Non-pigmented ciliary epithelial cell (primary cell): ENCODE measurements at regions not wholly inside any gene's neighbourhood (a gene's known extent, or its start where the extent isn't known, plus 50 kb on each side); places are given as distances from the start of the nearest gene placed in this dataset.
"Not testable (repeated sequence)": the region's sequence is repeated elsewhere in the genome, so short reads cannot be mapped to it uniquely, and the experiment has no call there.

Experiments used
- DNase-seq: peaks from one replicate; pipeline ENCODE4 v3.0.0-alpha.2; 2010; ENCODE audit warnings: low read depth

DNA sequence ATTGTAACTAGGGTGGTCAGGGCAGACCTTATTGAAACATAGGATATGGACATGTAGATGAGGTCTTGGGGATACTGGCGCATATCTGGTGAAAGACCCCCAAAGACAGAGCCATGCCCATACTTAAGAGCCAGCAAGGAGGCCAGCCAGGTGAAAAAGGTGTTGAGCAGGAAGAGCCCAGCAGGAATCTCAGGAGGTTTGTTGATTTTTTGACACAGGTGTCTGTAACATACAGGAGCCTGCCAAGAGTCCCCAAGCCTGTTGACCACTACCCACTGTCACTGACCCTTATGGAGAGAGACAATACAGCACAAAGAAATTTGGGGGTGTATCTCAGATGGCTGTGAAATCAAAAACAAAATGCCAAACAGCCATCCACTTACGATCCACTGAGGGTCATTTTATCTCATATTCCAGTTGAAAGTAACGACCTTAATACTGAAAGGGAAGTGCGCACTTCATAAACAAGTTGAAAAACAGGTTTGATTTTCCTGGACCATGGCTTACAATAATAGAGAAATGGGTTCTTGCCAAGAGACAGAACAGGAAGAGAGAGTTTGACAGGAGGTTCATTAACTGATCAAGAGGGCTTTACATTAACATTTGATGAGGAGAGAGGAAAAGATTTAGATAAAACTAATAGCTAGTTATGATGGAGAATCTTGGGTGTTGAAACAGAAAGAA is 163.6 kb downstream of the GLUL start:
- DNase-seq = no peak

DNA sequence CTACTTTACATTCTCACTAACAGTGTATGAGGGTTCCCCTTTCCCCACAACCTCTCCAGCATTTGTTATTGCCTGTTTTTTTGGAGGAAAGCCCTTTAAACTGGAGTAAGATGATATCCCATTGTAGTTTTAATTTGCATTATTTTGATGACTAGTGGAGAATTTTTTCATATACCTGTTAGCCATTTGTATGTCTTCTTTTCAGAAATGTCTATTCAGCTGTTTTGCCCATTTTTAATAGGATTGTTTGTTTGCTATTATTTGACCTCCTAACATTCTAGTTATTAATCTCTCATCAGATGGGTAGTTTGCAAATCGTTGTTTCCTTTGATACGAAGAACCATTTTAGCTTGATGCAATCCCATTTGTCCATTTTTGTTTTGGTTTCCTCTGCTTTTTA is 165.0 kb downstream of the GLUL start:
- no peak for DNase-seq

DNA sequence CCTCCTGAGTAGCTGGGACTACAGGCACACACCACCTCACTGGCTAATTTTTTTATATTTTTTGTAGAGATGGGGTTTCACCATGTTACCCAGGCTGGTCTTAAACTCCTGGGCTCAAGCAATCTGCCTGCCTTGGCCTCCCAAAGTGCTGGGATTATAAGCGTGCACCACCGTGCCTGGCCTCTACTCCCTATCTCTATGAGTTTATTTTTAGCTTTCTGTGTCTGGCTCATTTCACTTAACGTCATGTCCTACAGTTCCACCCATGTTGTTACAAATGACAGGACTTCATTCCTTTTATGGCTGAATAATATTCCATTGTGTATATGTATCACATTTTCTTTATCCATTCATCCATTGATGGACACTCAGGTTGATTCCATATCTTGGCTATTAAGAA is 164.2 kb upstream of the ZNF648 start:
- DNase-seq = not testable (repeated sequence)

DNA sequence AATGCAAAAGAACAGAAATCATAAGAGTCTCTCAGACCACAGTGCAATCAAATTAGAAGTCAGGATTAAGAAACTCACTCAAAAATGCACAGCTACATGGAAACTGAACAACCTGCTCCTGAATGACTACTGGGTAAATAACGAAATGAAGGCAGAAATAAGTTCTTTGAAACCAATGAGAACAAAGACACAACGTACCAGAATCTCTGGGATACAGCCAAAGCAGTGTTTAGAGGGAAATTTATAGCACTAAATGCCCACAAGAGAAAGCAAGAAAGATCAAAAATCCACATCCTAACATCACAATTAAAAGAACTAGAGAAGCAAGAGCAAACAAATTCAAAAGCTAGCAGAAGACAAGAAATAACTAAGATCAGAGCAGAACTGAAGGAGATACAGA is 160.5 kb upstream of the ZNF648 start:
- DNase-seq = not testable (repeated sequence)

DNA sequence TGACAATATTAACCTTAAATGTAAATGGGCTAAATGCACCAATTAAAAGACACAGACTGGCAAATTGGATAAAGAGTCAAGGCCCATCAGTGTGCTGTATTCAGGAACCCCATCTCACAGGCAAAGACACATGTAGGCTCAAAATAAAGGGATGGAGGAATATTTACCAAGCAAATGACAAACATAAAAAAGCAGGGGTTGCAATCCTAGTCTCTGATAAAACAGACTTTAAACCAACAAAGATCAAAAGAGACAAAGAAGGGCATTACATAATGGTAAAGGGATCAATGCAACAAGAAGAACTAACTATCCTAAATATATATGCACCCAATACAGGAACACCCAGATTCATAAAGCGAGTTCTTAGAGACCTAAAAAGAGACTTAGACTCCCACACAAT is 159.9 kb upstream of the ZNF648 start:
- not testable (repeated sequence) for DNase-seq

DNA sequence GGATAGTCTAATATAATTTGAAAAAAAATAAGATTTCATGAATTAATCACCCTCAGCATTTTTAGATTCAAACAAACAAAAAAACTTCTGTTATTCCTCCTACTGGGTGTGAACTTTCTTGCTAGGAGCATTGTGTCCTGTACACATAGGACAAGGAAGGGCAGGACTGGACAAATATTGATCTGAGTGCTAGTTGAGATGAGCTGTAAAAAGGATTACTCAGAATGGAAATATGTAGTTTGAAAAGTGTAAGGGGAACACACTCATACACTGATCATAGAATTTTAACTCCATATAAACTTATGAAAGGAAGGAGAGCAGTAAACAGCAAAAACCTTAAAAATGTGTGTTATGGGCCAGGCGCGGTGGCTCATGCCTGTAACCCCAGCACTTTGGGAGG is 156.5 kb upstream of the ZNF648 start:
- DNase-seq = no peak

DNA sequence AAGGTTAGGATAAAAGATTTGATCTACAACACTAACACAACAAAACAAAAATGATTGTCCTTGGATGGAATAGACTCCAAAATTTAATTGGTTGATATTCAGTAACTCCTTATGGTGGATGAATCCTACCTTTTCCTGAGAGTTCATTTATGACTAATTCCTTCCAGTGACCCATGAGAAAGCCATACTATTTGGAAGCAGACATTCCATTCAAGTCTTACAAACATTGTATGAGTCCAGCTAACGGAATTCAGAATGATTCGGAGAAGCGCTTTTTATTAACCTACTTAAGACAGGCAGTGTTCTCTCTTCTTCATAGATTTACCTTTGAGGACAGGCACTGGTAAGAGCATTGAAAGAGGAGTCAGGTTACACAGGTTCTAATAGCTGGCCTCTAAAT is 155.6 kb upstream of the ZNF648 start:
- DNase-seq = no peak

DNA sequence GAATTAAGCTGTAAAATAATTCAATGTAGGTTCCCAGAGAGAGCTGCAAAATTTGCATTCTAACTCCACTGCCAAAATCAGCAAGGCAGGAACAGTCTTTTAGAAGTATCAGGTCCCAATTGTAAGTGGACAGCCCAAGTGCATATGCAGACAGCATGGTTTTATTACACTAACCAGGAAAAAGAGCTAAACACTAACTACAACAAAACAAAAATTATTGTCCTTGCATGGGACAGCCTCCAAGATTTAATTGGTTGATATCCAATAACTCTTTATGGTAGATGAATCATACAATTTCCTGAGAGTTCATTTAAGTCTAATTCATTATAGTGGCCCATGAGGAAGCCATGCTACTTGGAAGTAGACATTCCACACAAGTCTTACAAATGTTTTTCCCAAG is 154.3 kb upstream of the ZNF648 start:
- DNase-seq = no peak

DNA sequence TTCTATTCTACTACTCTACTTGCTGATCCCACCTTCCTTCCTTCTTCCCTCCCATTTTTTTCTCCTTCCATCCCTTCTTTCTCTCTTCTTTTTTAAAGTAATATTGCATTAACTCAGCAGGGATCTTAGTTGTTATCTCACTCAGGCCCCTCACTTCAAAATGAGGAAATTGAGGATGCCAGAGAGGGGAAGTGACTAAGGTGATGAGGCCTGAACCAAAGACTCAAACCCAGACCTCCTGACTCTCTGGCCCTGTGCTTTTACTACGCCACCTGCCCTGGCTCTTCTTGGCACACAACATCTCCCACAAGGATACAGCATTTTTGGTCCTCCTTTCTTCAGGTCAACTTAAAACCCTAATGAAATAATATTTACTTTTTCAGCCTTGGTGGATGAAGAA is 151.7 kb upstream of the ZNF648 start:
- no peak for DNase-seq

DNA sequence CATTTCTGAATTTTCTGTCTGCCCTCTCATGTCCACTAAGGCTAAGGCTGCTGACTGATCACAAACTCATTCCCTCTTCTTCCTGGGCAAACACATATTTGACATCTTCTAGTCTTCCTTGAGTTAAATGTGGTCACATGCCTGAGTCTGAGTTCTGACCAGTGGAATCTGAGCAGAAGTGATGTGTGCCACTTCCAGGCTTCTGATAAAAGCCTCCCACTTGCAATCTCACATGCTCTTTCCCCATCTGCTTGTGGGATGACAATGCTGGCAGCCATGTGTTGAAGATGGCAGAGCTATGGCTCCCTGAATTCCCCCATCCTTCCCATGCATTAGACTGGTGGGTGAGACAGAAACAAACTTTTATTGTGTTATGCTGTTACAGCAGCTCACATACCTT is 149.9 kb upstream of the ZNF648 start:
- no peak for DNase-seq

DNA sequence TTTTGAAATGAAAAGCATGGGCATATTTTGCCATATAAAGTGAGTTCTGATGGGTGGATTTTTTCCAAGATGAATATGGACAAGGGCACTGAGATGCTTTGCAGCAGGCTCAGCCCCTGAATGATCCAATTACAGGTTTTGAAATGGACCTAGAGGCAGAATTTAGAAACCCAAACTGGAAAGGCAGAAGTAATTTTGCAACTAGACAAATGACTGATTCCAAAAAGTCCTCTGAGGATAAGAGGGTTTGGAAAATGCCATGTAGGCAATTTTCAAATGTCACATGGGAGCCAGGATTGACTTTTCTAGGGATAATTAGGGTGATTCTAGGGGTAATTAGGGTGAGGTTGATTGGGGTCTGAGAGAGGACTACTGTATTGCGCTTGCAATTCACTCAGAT is 148.9 kb upstream of the ZNF648 start:
- DNase-seq = no peak

DNA sequence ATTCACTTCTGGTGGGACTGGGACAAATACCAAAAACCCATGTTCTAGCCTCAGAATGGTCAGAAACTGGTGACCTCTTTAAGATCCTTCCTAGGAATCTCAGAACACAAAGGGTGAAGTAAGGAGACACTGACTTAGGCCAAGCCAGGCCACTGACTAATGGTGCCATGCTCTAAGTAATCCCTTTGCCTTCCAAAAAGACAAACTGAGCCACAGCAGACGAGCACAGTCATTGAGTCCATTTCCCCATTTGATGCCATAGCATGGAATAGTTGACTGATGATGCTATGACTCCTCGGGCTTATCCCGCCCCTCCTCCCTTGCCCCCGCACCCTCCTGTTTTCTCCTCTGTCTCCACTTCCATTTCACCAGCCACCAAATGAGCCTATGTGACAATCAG is 145.8 kb upstream of the ZNF648 start:
- no peak for DNase-seq

DNA sequence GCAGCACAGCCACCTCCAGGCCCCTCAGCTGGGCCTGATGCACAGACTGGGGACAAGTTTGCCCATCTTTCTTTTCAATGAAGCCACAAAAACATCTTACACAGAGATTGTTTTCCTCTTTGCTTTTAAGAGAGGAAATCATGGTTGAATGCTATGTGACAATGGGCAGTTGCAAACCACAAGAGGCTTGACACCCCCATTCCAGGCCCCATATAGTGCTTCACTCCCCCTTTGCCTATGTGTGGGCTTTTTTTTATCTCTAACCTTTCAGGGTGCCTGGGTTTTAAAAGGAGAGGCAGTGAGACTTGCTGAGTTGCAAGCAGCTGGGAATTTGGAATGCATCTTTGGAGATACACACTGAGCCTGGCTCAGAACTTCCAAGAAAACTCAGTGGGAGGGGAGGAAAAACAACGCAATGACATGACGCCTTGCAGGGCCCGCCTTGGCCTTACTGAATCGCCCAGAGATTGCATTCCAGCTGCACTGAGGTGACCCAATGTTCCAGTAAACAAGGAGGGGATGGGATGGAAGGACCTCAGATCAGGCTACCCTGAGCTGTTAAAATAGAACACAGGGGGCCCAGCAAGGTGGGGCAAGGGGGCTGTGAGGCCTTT is 145.2 kb upstream of the ZNF648 start:
- no peak for DNase-seq

DNA sequence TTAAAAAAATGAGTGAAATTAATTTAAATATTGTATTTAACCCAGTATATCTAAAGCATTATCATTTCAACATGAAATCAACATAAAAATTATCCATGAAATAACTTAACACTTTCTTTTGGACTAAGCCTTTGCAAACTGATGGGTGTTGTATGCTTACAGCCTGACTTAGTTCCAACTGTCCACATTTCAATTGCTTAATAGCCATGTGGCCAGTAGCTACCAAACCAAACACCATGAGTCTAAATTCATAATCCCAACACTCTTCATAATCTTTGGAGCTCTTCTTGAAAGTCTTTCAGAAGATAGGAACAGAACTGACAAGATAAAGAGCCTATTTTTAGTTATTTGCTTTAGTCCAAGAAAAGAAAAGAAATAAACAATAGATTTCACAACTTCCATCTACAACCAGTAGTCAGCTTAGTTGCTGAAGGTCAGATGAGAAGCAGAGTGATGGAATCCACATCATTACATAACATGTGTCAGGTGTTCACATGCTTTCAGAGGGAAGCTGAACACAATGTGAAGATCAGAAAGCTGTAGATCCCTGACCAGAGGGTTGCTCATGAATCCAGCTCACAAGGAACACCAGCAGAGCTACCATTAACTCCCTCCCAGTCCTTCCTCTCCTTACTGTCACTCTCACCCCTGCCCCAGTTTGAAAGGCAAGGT is 144.0 kb upstream of the ZNF648 start:
- DNase-seq = no peak

DNA sequence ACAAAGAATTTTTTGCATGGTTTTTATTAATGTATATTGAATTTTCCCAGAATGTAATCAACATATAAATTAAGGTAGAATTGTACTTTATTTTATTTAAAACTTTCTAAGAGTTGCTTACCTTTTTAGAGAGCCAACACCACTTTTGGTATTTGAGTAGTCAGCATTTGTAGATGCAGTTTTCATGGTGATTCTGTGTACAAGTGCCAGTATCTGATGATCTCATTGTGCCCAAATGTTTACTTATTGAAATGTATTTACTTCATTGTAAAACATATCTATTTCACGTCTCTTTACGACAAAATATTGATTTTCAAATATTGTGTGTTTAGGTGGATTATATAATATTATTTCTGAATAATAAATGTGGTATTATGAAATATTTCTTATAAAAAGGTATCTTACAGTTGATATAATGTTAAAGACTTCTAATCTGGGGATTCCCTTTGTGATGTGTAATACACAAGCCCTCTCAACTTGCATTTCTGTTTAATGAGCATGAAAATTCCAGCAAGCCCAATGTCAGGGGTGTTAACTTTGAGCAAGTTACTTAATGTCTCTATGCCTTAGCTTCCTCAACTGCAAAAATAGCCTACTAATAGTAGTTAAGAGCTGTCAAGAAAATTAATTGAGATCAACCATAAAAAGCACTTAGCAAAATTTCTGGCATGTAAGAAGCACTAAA is 141.8 kb upstream of the ZNF648 start:
- DNase-seq = no peak

DNA sequence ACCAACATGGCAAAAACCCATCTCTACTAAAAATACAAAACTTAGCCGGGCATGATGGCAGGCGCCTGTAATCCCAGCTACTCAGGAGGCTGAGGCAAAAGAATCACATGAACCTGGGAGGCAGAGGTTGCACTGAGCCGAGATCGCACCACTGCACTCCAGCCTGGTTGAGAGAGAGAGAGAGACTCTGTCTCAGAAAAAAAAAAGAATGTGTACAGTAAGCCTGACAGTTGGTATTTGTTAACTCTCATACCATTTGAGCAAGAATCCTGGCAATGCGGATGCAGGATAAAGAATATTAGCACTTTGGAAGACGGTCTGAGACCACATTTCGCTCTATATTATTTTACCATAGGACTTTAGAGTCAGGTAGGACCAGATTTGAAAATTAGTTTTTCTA is 140.0 kb upstream of the ZNF648 start:
- DNase-seq = not testable (repeated sequence)

DNA sequence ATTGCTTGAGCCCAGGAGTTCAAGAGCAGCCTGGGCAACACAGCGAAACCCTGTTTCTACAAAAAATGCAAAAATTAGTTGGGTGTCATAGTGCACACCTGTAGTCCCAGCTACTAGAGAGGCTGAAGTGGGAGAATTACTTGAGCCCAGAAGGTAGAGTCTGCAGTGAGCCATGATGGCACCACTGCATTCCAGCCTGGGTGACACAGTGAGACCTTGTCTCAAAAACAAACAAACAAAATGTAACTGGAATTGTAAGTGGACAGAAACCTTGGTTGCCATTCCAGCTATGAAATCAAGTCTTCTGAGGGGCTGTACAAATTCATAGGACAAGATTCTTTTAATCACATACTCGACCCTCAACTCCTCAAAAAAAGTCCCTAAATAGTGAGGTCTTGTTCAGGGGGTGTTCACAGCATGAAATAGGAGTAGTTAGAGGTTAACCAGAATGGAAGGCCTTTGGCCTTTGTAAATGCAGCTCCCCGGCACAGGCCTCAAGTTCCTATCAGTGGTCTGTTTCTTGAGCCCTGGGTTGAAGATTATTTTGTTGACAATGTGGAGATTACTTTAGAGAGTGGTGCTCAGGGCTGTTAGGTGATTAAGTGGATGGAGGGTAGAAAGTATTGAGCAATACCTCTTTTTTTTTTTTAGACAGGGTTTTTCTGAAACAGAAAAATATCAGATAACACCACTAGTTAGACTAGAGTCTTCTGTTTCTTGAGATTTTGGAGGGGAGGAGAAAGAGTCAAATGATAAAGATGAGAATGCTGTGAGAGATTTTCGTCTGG is 138.7 kb upstream of the ZNF648 start:
- DNase-seq = no peak

DNA sequence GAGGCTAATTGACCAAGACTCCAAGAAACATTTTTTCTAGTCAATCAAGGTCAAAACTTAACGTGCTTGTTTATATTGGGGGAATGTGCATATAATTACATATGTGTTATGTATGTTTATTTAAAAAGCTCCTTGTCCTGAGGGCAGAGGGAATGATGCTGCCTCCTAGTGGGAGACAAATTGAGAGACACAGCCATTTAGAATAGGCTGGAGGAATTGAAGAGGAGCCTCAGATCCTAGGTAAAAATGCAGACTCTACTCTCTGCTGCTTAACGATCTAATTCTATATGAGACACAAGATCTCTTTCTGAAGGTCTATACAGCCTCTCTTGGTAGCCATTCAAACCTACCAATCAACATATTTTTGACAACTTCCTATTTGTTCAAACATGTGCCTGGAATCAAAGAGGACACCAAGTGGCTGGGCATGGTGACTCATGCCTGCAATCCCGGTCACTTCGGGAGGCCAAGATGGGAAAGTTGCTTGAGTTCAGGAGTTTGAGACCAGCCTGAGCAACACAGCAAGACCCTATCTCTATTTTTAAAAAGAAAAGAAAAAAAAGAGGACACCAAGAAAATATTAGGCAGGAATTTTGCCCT is 136.6 kb upstream of the ZNF648 start:
- no peak for DNase-seq

DNA sequence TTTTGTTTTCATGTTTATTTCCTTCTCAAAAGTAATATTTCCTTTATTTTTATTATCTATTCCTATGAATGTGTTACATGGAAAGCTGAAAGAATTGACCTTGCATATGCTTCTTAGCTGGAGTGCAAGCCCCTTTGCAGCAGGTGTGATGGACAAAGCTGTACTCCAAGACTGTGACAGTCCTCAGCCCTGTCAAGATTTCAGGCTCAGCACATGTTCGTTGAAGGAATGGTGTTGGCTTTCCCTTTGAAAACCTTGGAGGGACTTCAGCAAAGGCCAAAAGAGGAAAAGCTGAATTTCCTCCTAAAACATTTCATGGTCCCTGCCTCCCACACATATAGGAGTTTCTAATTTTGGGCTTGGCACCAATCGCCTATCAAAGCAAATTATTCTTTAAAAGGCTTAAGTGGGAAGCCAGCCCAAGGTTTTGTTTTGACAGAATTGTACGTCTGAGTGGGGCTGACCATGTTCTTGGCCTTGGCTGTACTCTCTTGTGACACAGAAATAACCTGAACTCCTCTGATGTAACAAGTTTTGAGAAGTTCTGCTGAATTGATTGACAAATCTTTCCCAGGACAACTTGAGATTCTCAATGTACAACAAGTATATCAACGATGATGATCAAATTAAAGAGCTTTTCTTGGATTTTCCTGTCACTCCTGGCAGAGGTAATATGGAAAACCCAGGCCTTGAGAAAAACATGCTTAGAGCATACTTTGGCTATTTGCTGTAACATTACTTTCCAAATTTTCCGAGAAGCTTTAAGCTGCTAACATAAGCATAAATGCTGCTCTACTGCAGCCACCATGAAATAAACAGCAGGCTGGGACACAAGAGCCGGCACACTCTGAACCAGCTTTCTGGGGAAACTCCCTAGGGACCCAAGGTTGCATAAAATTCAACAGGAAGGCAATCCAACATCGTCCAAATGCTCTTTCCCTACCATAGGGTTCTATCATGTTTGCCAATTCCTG is 135.7 kb upstream of the ZNF648 start:
- no peak for DNase-seq

DNA sequence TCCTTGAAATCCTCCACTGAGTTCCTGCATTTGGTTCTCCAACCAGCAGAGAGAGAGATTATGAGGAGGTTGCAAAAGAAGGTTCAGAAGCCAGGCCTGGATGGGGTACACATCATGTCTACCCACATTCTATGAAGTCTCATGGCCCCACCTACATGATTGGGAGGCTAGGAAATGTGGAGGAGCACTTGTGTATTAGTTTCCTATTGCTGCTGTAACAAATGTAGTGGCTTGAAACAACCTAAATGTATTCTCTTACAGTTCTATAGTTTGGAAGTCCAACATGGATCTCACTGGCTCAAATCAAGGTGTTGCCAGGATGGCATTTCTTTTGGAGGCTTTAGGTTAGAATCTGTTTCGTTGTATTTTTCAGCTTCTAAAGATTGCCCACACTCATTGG is 134.2 kb upstream of the ZNF648 start:
- no peak for DNase-seq
